ENCODE measurements at regions not wholly inside any gene's neighbourhood (a gene's known extent, or its start where the extent isn't known, plus 50 kb on each side); places are given as distances from the start of the nearest gene placed in this dataset.

DNA sequence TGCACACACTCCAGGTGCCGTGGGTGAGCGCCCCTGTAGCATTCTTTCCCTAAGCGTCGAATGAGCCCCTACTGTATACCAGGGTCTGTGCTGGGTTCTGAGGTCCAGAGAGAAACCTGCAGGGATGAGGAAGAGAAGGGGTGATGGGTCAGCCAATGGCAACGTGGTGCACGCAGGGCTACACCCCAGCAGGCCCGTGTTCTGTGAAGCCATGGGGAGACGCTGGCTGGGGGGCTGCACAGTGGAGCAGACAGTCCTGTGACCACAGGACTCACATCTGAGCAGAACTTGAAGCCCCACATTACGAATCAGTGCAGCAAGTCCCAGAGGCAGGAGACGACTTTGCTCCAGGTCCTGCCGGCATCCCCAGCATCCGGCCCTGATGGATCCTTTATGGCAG, 1481.4 kb downstream of the BRD1 start:
- H3K9ac ChIP-seq (ENCODE audit: low read length in 2 of 2): no peak overlapping the region
- no peaks in the 10 kb centered on the region for H3K9me3 ChIP-seq (ENCODE audit: control insufficient read depth in 2 of 2, low read length in 2 of 2)

DNA sequence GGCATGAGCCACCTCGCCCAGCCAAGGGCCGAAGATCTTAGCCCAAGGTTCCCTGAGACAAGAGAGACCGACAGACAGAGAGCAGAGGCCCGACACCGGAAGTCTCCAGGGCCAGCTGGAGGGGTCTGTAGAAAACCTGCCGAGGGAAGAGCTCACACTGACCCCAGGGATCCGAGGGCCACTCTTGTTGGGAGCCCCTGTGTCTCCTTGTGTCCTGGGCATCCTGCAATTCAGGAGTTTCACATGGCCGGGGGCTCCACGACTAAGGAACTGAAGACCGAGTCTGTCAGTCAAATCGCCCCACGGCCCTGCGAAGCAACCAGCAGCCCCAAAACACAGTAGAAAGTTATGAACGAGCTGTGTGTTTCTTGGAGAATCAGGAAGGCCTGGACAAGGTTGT, 1482.0 kb downstream of the BRD1 start:
- peaks cover 6 to 12% of the 10 kb centered on the region in 2 donors for H3K27me3 ChIP-seq (ENCODE audit: control insufficient read depth in 1 of 2, insufficient read depth in 2 of 2, low read length in 2 of 2)
- H3K9ac ChIP-seq (ENCODE audit: low read length in 2 of 2): no peak overlapping the region
- H3K36me3 ChIP-seq (ENCODE audit: control insufficient read depth in 2 of 2, insufficient read depth in 2 of 2, low read length in 2 of 2): no peaks in the 10 kb centered on the region
- H3K27ac ChIP-seq (ENCODE audit: low read length): no peak overlapping the region
- H3K4me3 ChIP-seq (ENCODE audit: low read length in 2 of 2): no peak overlapping the region
- no peaks in the 10 kb centered on the region for H3K9me3 ChIP-seq (ENCODE audit: control insufficient read depth in 2 of 2, low read length in 2 of 2)
- no peaks in the 10 kb centered on the region for H3K4me1 ChIP-seq (ENCODE audit: control insufficient read depth, insufficient read depth, low read length)

More for the DNA sequence above, 1481.4 kb downstream of the BRD1 start:
- Histone ChIP-seq H3K36me3 (ENCODE audit: control insufficient read depth in 2 of 2, insufficient read depth in 2 of 2, low read length in 2 of 2) (no peaks in the 10 kb centered on the region), H3K4me3 (ENCODE audit: low read length in 2 of 2) (no peak overlapping the region), H3K27me3 (ENCODE audit: control insufficient read depth in 1 of 2, insufficient read depth in 2 of 2, low read length in 2 of 2) (peaks cover 6 to 16% of the 10 kb centered on the region in 2 donors), H3K4me1 (ENCODE audit: control insufficient read depth, insufficient read depth, low read length) (no peaks in the 10 kb centered on the region), H3K27ac (ENCODE audit: low read length) (no peak overlapping the region)

DNA sequence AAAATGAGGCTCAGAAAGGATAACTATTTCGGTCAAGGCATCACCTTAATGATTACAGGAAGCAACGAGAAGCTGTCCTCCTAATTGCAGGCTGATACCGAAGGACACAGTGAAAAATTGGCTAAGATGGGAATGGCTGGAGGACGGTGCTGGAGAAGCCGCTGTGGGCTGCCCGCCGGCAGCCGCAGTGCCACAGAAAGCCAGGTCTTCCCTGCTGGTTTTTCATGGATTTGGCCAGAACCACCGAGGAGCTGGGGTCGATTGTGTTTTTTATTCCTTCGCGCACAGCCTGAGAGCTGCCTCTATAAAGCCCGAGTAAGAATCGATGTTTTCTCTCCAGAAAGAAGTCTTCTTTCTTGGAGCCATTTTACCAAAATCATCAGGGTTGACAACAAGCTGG, 1484.2 kb downstream of the BRD1 start:
- H3K9ac ChIP-seq (ENCODE audit: low read length in 2 of 2): no peak overlapping the region
- H3K4me3 ChIP-seq (ENCODE audit: low read length in 2 of 2): no peak overlapping the region
- H3K4me1 ChIP-seq (ENCODE audit: control insufficient read depth, insufficient read depth, low read length): no peaks in the 10 kb centered on the region
- H3K36me3 ChIP-seq (ENCODE audit: control insufficient read depth in 2 of 2, insufficient read depth in 2 of 2, low read length in 2 of 2): no peaks in the 10 kb centered on the region
- no peaks in the 10 kb centered on the region for H3K9me3 ChIP-seq (ENCODE audit: control insufficient read depth in 2 of 2, low read length in 2 of 2)
- H3K27ac ChIP-seq (ENCODE audit: low read length): no peak overlapping the region
- peaks cover 2 to 12% of the 10 kb centered on the region in 2 donors for H3K27me3 ChIP-seq (ENCODE audit: control insufficient read depth in 1 of 2, insufficient read depth in 2 of 2, low read length in 2 of 2)

DNA sequence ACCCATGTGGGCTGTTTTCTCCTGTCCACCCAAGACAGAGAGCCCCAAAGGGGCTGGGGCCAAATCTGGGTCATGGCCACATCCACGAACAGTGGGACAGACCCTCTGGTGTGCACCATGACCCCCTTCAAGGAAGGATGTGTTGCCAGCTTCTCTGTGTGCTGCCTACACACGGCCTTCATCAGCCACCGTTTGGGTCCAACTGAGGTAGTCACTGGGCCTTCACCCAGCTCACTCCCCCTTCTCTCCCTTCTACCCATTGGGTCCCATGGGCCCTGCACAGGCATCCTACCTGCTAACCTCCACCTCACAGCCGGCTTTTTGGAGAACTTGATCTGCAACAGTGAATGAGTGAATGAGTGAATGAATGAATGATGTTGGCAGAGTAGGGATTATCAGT, 1484.9 kb downstream of the BRD1 start:
- Histone ChIP-seq H3K9me3 (ENCODE audit: control insufficient read depth in 2 of 2, low read length in 2 of 2) (no peaks in the 10 kb centered on the region), H3K9ac (ENCODE audit: low read length in 2 of 2) (no peak overlapping the region), H3K4me1 (ENCODE audit: control insufficient read depth, insufficient read depth, low read length) (no peaks in the 10 kb centered on the region), H3K4me3 (ENCODE audit: low read length in 2 of 2) (no peak overlapping the region), H3K27me3 (ENCODE audit: control insufficient read depth in 1 of 2, insufficient read depth in 2 of 2, low read length in 2 of 2) (peaks cover 2 to 14% of the 10 kb centered on the region in 2 donors), H3K36me3 (ENCODE audit: control insufficient read depth in 2 of 2, insufficient read depth in 2 of 2, low read length in 2 of 2) (no peaks in the 10 kb centered on the region), H3K27ac (ENCODE audit: low read length) (no peak overlapping the region)

DNA sequence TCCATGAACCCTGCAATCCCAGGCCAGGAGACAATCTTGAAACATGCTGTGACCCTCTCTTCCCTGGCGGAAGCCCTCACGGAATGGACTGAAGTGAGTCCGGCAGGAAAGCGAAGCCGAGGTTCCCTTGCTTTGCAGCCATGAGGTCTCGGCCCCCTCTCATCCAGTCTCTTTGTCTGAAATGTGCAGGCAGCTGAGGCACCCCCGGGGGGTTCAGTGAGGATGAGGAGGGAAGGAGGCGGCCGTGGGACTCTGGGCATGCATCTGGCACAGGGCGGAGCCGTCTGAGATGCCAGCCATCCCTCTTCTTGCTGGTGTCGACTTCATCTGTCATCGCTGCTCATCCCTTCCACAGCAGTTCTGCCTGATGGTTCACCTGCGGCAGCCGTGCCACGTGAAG, 1485.7 kb downstream of the BRD1 start:
- Histone ChIP-seq H3K9me3 (ENCODE audit: control insufficient read depth in 2 of 2, low read length in 2 of 2) (no peaks in the 10 kb centered on the region), H3K36me3 (ENCODE audit: control insufficient read depth in 2 of 2, insufficient read depth in 2 of 2, low read length in 2 of 2) (no peaks in the 10 kb centered on the region), H3K4me1 (ENCODE audit: control insufficient read depth, insufficient read depth, low read length) (no peaks in the 10 kb centered on the region), H3K27ac (ENCODE audit: low read length) (no peak overlapping the region), H3K27me3 (ENCODE audit: control insufficient read depth in 1 of 2, insufficient read depth in 2 of 2, low read length in 2 of 2) (peaks cover 2 to 9% of the 10 kb centered on the region in 2 donors), H3K4me3 (ENCODE audit: low read length in 2 of 2) (no peak overlapping the region), H3K9ac (ENCODE audit: low read length in 2 of 2) (no peak overlapping the region)

DNA sequence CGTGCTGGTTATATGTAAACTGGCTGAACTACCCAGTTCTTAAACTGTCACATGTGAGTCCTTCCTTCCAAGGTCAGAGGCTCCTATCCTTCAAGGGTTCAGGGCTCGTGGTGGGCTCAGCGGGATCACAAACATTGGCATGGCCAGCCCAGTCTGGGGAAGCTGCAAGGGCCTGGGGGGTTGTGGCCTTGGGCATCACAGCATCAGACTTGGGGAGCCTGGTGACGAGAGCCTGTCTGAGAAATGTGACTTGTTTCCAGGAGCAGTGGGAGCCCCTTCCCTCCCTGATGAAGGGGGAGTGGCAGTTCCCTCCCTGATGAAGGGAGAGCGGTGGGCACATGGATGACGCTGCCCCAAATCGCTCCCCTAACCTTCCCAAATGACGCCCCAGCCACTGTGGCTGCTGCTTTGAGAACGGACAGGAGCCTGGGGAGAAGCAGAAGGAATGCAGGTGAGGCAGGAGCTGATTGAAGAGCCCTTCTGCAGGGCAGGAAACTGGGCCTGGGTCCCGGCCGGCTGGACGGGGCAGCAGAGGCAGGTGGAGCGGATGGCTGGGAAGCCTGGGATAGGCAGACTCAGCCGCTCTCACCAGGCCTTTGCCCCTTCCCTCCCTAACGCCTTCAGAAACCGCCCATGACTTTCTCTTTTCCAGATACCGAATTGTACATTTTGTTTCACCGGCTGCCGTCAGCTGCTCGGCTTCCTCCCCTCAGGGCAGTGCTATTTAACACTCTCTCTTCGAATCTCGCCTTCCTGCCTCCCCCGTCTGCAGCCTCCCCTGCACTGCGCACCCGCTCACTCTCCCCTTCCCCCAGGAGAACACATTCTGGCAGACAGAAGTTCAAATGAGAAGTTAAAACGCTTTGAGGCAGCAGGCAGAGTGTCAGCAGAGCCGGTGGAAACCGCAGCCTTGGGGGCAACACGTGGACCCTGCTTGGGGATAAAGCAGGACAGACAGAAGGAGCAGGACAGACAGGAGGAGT, 1486.7 kb downstream of the BRD1 start:
- Histone ChIP-seq H3K27me3 (ENCODE audit: control insufficient read depth in 1 of 2, insufficient read depth in 2 of 2, low read length in 2 of 2) (peaks cover 0 to 9% of the 10 kb centered on the region in 2 donors), H3K9ac (ENCODE audit: low read length in 2 of 2) (no peak overlapping the region), H3K4me1 (ENCODE audit: control insufficient read depth, insufficient read depth, low read length) (no peaks in the 10 kb centered on the region), H3K9me3 (ENCODE audit: control insufficient read depth in 2 of 2, low read length in 2 of 2) (no peaks in the 10 kb centered on the region), H3K36me3 (ENCODE audit: control insufficient read depth in 2 of 2, insufficient read depth in 2 of 2, low read length in 2 of 2) (no peaks in the 10 kb centered on the region), H3K4me3 (ENCODE audit: low read length in 2 of 2) (no peak overlapping the region), H3K27ac (ENCODE audit: low read length) (no peak overlapping the region)

DNA sequence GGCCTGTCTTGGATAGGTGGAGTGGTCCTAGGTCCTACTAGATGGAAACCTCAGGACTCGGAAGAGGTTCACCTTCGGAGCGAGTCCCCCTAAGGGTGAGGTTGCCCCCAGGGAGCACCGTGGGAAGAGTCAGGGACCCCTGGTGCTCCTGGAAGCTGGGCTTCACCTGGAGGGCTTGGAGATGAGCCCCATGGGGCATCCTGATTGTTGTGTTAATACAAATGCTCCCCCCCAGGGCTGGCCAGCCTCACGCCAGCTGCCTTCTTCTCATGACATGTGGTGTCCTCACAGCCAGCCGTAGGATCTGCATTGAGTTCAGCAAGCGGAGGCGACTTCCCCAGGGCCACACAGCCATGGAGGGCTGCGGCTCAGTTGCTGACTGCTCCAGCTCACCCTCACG, 1487.5 kb downstream of the BRD1 start:
- Histone ChIP-seq H3K4me3 (ENCODE audit: low read length in 2 of 2) (no peak overlapping the region), H3K4me1 (ENCODE audit: control insufficient read depth, insufficient read depth, low read length) (no peaks in the 10 kb centered on the region), H3K9ac (ENCODE audit: low read length in 2 of 2) (no peak overlapping the region), H3K27ac (ENCODE audit: low read length) (no peak overlapping the region), H3K9me3 (ENCODE audit: control insufficient read depth in 2 of 2, low read length in 2 of 2) (no peaks in the 10 kb centered on the region), H3K27me3 (ENCODE audit: control insufficient read depth in 1 of 2, insufficient read depth in 2 of 2, low read length in 2 of 2) (peaks cover 0 to 9% of the 10 kb centered on the region in 2 donors), H3K36me3 (ENCODE audit: control insufficient read depth in 2 of 2, insufficient read depth in 2 of 2, low read length in 2 of 2) (no peaks in the 10 kb centered on the region)

DNA sequence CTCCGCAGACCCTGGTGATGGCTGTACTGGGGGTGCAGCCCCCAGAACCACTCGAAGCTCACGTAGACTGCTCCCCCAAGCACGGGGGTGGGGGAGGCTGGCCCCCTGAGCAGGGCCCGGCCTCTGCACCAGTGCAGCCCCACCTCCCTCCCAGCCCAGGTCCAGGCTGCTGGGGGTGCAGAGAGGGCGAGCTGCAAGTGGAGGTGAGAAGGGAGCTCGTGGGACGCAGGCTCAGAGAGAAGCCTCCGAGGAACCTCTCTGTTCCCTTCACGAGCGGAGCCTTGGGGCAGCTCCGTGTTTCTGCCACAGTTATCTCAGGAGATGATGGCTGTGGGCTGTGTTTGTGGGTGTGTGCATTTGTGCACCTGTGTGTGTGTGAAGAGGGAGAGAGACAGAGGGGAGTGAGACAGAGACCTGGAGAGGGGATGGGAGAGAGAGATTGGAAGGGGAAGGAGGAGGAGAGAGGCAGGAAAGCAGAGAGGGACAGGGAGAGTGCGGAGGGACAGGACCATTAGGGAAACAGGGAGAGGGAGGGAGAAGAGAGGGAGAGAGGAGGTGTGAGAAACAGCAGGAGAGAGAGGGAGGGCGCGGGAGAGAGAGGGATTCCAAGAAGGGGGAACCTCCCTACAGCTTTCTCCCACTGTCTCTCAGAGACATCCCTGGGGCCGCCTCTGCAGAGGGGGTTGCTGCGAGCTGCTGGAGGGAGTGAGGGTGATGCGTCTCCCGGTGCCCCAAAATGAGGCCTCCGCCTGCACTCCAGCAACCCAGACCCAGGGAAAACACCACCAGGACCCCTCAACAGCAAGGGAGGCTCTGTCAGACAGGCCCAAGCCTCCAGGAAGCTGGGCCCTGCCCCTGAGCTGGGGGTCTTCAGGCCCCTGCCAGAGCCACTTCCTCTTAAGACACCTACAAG, 1488.6 kb downstream of the BRD1 start:
- H3K36me3 ChIP-seq (ENCODE audit: control insufficient read depth in 2 of 2, insufficient read depth in 2 of 2, low read length in 2 of 2): no peaks in the 10 kb centered on the region
- H3K9me3 ChIP-seq (ENCODE audit: control insufficient read depth in 2 of 2, low read length in 2 of 2): no peaks in the 10 kb centered on the region
- no peak overlapping the region for H3K9ac ChIP-seq (ENCODE audit: low read length in 2 of 2)
- H3K4me3 ChIP-seq (ENCODE audit: low read length in 2 of 2): no peak overlapping the region
- no peaks in the 10 kb centered on the region for H3K4me1 ChIP-seq (ENCODE audit: control insufficient read depth, insufficient read depth, low read length)
- no peak overlapping the region for H3K27ac ChIP-seq (ENCODE audit: low read length)
- H3K27me3 ChIP-seq (ENCODE audit: control insufficient read depth in 1 of 2, insufficient read depth in 2 of 2, low read length in 2 of 2): peaks cover 0 to 9% of the 10 kb centered on the region in 2 donors

DNA sequence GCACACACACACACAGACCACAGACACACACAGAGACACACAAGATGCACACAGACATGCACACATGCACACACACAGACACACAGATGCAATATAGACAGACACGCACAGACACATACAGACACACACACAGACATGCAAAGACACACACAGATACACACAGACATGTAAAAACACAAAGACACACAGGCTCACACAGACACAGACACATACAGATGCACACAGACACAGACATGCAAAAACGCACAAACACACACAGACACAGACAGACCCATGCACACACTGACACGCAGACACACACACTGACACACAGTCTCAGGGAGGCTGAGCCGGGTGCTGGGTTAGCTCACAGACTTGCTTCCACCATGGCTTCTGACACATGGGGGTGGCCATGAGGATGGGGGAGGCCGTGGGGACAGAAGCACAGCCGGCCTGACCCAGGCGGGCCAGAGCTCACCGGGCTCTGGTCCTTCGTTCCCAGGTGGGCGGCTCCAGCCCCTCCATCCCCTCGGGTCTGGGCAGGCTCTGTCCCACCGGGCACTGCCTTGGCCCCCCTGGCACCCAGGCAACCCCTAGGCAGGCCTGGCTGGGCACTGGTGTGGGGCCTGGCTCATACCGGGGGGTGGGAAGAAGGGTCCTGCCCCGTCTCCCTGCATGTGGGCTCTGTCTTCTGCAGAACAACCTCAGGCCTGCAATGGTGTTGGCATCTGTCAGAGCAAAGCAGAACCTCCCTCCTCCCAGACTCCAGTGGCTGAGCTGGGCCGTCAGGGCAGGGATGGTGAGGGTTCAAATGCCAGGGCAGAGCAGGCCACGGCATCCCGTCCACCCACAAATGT, 1489.5 kb downstream of the BRD1 start:
- H3K27ac ChIP-seq (ENCODE audit: low read length): no peak overlapping the region
- peaks cover 0 to 9% of the 10 kb centered on the region in 2 donors for H3K27me3 ChIP-seq (ENCODE audit: control insufficient read depth in 1 of 2, insufficient read depth in 2 of 2, low read length in 2 of 2)
- H3K4me3 ChIP-seq (ENCODE audit: low read length in 2 of 2): no peak overlapping the region

More for the DNA sequence above, 1489.5 kb downstream of the BRD1 start:
- H3K36me3 ChIP-seq (ENCODE audit: control insufficient read depth in 2 of 2, insufficient read depth in 2 of 2, low read length in 2 of 2): no peaks in the 10 kb centered on the region
- no peaks in the 10 kb centered on the region for H3K4me1 ChIP-seq (ENCODE audit: control insufficient read depth, insufficient read depth, low read length)
- H3K9me3 ChIP-seq (ENCODE audit: control insufficient read depth in 2 of 2, low read length in 2 of 2): no peaks in the 10 kb centered on the region
- H3K9ac ChIP-seq (ENCODE audit: low read length in 2 of 2): no peak overlapping the region

Measured in stomach smooth muscle (tissue), 2 donors.